Activated CD4-positive, alpha-beta T cell treated with anti-CD3 and anti-CD28 coated beads, Interleukin-2, amount 10 ng/mL, durations not matched to agents 24 days and 14 days (primary cell): ENCODE measurements at regions not wholly inside any gene's neighbourhood (a gene's known extent, or its start where the extent isn't known, plus 50 kb on each side); places are given as distances from the start of the nearest gene placed in this dataset.
A peak's percentile ranks its signal among the peaks of the same experiment; 100 is the strongest.
"Not testable (repeated sequence)": the region's sequence is repeated elsewhere in the genome, so short reads cannot be mapped to it uniquely, and the experiment has no call there.

Experiments used
- DNase-seq: peaks from one replicate; pipeline ENCODE4 v3.0.0; 2022
- H3K27ac Mint-ChIP-seq: one replicate; pipeline ENCODE4 v1.8.0; 2022; ENCODE audit warnings: mild to moderate bottlenecking, mixed read lengths
- H3K27me3 Mint-ChIP-seq: one replicate; pipeline ENCODE4 v1.8.0; 2022; ENCODE audit warnings: mixed read lengths
- H3K36me3 Mint-ChIP-seq: one replicate; pipeline ENCODE4 v1.8.0; 2022; ENCODE audit warnings: low read depth, mild to moderate bottlenecking, mixed read lengths
- H3K4me1 Mint-ChIP-seq: one replicate; pipeline ENCODE4 v1.8.0; 2021; ENCODE audit warnings: mixed read lengths
- H3K4me3 Mint-ChIP-seq: one replicate; pipeline ENCODE4 v1.8.0; 2022; ENCODE audit warnings: mild to moderate bottlenecking, moderate library complexity, mixed read lengths
- H3K9me3 Mint-ChIP-seq: one replicate; pipeline ENCODE4 v1.8.0; 2021; ENCODE audit warnings: mixed read lengths
- intact Hi-C: fragments of 100-400 bp; cut with micrococcal nuclease; formaldehyde crosslinking; loops from one replicate; pipeline ENCODE4 v1.15.1; 2023

- Mint-ChIP-seq H3K4me3 (no peak overlapping the region), H3K9me3 (no peaks in the 10 kb centered on the region), H3K36me3 (no peaks in the 10 kb centered on the region), H3K27me3 (no peaks in the 10 kb centered on the region), H3K4me1 (no peaks in the 10 kb centered on the region), H3K27ac (no peak overlapping the region)
- intact Hi-C loops, result no loop called here
- no peak for DNase-seq
These were observed 391.6 kb upstream of the FKBP1C start for GRCh38 chr6:62819640-62820039.

- Mint-ChIP-seq H3K27me3 (no peaks in the 10 kb centered on the region), H3K36me3 (no peaks in the 10 kb centered on the region), H3K9me3 (no peaks in the 10 kb centered on the region), H3K4me3 (no peak overlapping the region), H3K4me1 (no peaks in the 10 kb centered on the region), H3K27ac (no peak overlapping the region)
- intact Hi-C loops, result no loop called here
- no peak for DNase-seq
These were observed 402.5 kb upstream of the FKBP1C start for GRCh38 chr6:62808565-62809293.

- H3K9me3 Mint-ChIP-seq, result peaks cover 3% of the 10 kb centered on the region
- H3K4me3 Mint-ChIP-seq, result no peak overlapping the region
- intact Hi-C loops, result no loop called here
These were observed 405.8 kb upstream of the FKBP1C start for GRCh38 chr6:62805431-62805830.

GRCh38 chr6:62803094-62803493 is 408.2 kb upstream of the FKBP1C start:
- Mint-ChIP-seq H3K9me3 (peaks cover 3% of the 10 kb centered on the region), H3K4me3 (no peak overlapping the region), H3K27ac (no peak overlapping the region), H3K36me3 (no peaks in the 10 kb centered on the region), H3K27me3 (no peaks in the 10 kb centered on the region), H3K4me1 (no peaks in the 10 kb centered on the region)
- DNase-seq, result no peak
- intact Hi-C loops, result no loop called here

More at GRCh38 chr6:62805431-62805830, 405.8 kb upstream of the FKBP1C start:
- no peaks in the 10 kb centered on the region for H3K4me1 Mint-ChIP-seq
- no peaks in the 10 kb centered on the region for H3K36me3 Mint-ChIP-seq
- H3K27me3 Mint-ChIP-seq, result no peaks in the 10 kb centered on the region
- no peak overlapping the region for H3K27ac Mint-ChIP-seq
- no peak for DNase-seq

GRCh38 chr6:62797190-62797589 is 414.1 kb upstream of the FKBP1C start:
- H3K9me3 Mint-ChIP-seq, result peaks cover 12% of the 10 kb centered on the region
- H3K4me3 Mint-ChIP-seq, result no peak overlapping the region
- H3K27me3 Mint-ChIP-seq, result no peaks in the 10 kb centered on the region
- H3K36me3 Mint-ChIP-seq, result no peaks in the 10 kb centered on the region
- DNase-seq, result no peak
- H3K27ac Mint-ChIP-seq, result no peak overlapping the region
- intact Hi-C loops, result no loop called here
- no peaks in the 10 kb centered on the region for H3K4me1 Mint-ChIP-seq

- Mint-ChIP-seq H3K9me3 (no peaks in the 10 kb centered on the region), H3K27ac (no peak overlapping the region), H3K27me3 (no peaks in the 10 kb centered on the region), H3K36me3 (no peaks in the 10 kb centered on the region), H3K4me3 (no peak overlapping the region), H3K4me1 (no peaks in the 10 kb centered on the region)
- intact Hi-C loops, result no loop called here
- no peak for DNase-seq
These were observed 435.7 kb upstream of the FKBP1C start for GRCh38 chr6:62775427-62776022.

- intact Hi-C loops, H3K27me3 Mint-ChIP-seq, DNase-seq, H3K27ac Mint-ChIP-seq, H3K9me3 Mint-ChIP-seq, H3K4me3 Mint-ChIP-seq, H3K36me3 Mint-ChIP-seq, H3K4me1 Mint-ChIP-seq: not testable (repeated sequence)
These were observed 445.1 kb upstream of the FKBP1C start for GRCh38 chr6:62766174-62766573.

- intact Hi-C loops, result no loop called here
- no peaks in the 10 kb centered on the region for H3K4me1 Mint-ChIP-seq
- no peak overlapping the region for H3K4me3 Mint-ChIP-seq
- no peak overlapping the region for H3K27ac Mint-ChIP-seq
- no peaks in the 10 kb centered on the region for H3K9me3 Mint-ChIP-seq
- no peaks in the 10 kb centered on the region for H3K27me3 Mint-ChIP-seq
- no peaks in the 10 kb centered on the region for H3K36me3 Mint-ChIP-seq
- no peak for DNase-seq
These were observed 446.4 kb upstream of the FKBP1C start for GRCh38 chr6:62764841-62765240.

- intact Hi-C loops, result no loop called here
- no peaks in the 10 kb centered on the region for H3K27me3 Mint-ChIP-seq
- H3K36me3 Mint-ChIP-seq, result no peaks in the 10 kb centered on the region
- DNase-seq, result no peak
- H3K4me3 Mint-ChIP-seq, result no peak overlapping the region
- no peaks in the 10 kb centered on the region for H3K4me1 Mint-ChIP-seq
- no peak overlapping the region for H3K27ac Mint-ChIP-seq
- H3K9me3 Mint-ChIP-seq, result no peaks in the 10 kb centered on the region
These were observed 447.9 kb upstream of the FKBP1C start for GRCh38 chr6:62763125-62763912.

- no peak for DNase-seq
- Mint-ChIP-seq H3K36me3 (no peaks in the 10 kb centered on the region), H3K4me3 (no peak overlapping the region), H3K27me3 (no peaks in the 10 kb centered on the region), H3K27ac (no peak overlapping the region), H3K4me1 (no peaks in the 10 kb centered on the region), H3K9me3 (no peaks in the 10 kb centered on the region)
- intact Hi-C loops, result no loop called here
These were observed 460.9 kb upstream of the KHDRBS2 start for GRCh38 chr6:62746968-62747367.

GRCh38 chr6:62746161-62746560 is 460.1 kb upstream of the KHDRBS2 start:
- no peaks in the 10 kb centered on the region for H3K9me3 Mint-ChIP-seq
- H3K27ac Mint-ChIP-seq, result no peak overlapping the region
- no peak overlapping the region for H3K4me3 Mint-ChIP-seq
- no peaks in the 10 kb centered on the region for H3K4me1 Mint-ChIP-seq
- no peaks in the 10 kb centered on the region for H3K27me3 Mint-ChIP-seq
- intact Hi-C loops, result no loop called here
- H3K36me3 Mint-ChIP-seq, result no peaks in the 10 kb centered on the region
- no peak for DNase-seq

- peak overlapping the region; percentile 24 for H3K27ac Mint-ChIP-seq
- no peaks in the 10 kb centered on the region for H3K4me1 Mint-ChIP-seq
- DNase-seq, result no peak
- H3K9me3 Mint-ChIP-seq, result peaks cover 12% of the 10 kb centered on the region
- no peaks in the 10 kb centered on the region for H3K27me3 Mint-ChIP-seq
- H3K36me3 Mint-ChIP-seq, result no peaks in the 10 kb centered on the region
- no peak overlapping the region for H3K4me3 Mint-ChIP-seq
- intact Hi-C loops, result no loop called here
These were observed 454.6 kb upstream of the KHDRBS2 start for GRCh38 chr6:62740596-62740995.

GRCh38 chr6:62740171-62740570 is 454.1 kb upstream of the KHDRBS2 start:
- Mint-ChIP-seq H3K9me3 (peaks cover 12% of the 10 kb centered on the region), H3K4me1 (no peaks in the 10 kb centered on the region), H3K4me3 (no peak overlapping the region), H3K27ac (no peak overlapping the region), H3K36me3 (no peaks in the 10 kb centered on the region), H3K27me3 (no peaks in the 10 kb centered on the region)
- no peak for DNase-seq
- intact Hi-C loops, result no loop called here

GRCh38 chr6:62737792-62738191 is 451.8 kb upstream of the KHDRBS2 start:
- Mint-ChIP-seq H3K4me3 (no peak overlapping the region), H3K36me3 (no peaks in the 10 kb centered on the region), H3K27me3 (no peaks in the 10 kb centered on the region), H3K4me1 (no peaks in the 10 kb centered on the region), H3K9me3 (peaks cover 16% of the 10 kb centered on the region), H3K27ac (no peak overlapping the region)
- no peak for DNase-seq
- intact Hi-C loops, result no loop called here
